ENCODE measurements at regions not wholly inside any gene's neighbourhood (a gene's known extent, or its start where the extent isn't known, plus 50 kb on each side); places are given as distances from the start of the nearest gene placed in this dataset.

- no peak for TF ChIP-seq CTCF (IDR thresholded peaks at IDR 0.05)
- H3K27me3 Mint-ChIP-seq (ENCODE audit: low read depth) = no peaks in the 10 kb centered on the region
- no peak overlapping the region for H3K4me3 Mint-ChIP-seq (ENCODE audit: unreplicated experiment)
Observed at GRCh38 chr2:34308140-34308539, 709.0 kb upstream of the FAM98A start.

DNA sequence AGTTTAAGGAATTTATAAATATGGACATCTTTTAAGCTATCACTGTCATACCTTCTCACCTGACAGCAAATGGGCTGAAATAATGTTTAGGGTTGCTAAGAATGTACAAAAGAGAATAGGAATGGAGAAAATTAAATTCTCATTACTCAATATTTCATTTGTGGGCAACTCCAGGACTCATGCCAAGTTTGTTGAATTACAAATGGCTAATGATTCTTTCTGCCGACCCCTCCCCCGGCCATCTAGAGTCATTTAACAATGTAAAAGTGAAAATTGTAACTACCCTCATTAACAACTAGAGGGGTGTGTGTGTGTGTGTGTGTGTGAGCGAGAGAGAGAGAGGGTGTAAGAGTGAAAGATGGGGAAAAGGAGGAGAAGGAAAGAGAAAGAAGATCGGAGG, 708.5 kb upstream of the FAM98A start:
- DNase-seq (ENCODE audit: low spot score) = no peak
- no peaks in the 10 kb centered on the region for H3K36me3 Mint-ChIP-seq (ENCODE audit: low read depth)
- no peak overlapping the region for H3K27ac Mint-ChIP-seq (ENCODE audit: unreplicated experiment)
- H3K27me3 Mint-ChIP-seq (ENCODE audit: low read depth) = no peaks in the 10 kb centered on the region
- H3K9me3 Mint-ChIP-seq (ENCODE audit: low read depth) = no peaks in the 10 kb centered on the region
- TF ChIP-seq CTCF (IDR thresholded peaks at IDR 0.05) = no peak
- H3K4me1 Mint-ChIP-seq (ENCODE audit: low read depth) = peaks cover 3% of the 10 kb centered on the region
- H3K4me3 Mint-ChIP-seq (ENCODE audit: unreplicated experiment) = no peak overlapping the region

More at GRCh38 chr2:34308140-34308539, 709.0 kb upstream of the FAM98A start:
- no peaks in the 10 kb centered on the region for H3K9me3 Mint-ChIP-seq (ENCODE audit: low read depth)
- H3K4me1 Mint-ChIP-seq (ENCODE audit: low read depth) = peaks cover 3% of the 10 kb centered on the region
- H3K27ac Mint-ChIP-seq (ENCODE audit: unreplicated experiment) = no peak overlapping the region
- no peaks in the 10 kb centered on the region for H3K36me3 Mint-ChIP-seq (ENCODE audit: low read depth)
- DNase-seq (ENCODE audit: low spot score) = no peak

DNA sequence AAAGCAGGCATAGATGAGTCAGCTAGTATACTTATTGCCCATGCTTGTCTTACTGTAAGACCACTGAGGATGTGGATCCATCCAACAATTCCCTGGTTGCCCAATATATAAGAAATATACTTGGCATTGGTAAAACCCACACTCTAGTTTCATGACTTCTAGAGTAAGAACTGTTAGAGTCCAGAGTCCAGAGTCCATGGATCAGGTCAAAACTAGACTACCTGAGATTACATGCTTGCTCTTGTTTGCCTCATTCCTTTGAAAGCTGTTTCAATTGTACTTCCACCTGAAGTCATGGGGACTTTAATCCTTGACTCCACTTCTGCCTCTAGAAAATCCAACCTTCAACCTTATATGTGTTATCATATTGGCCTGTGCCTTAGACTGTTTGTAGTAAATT, 707.6 kb upstream of the FAM98A start:
- no peak for DNase-seq (ENCODE audit: low spot score)
- TF ChIP-seq CTCF (IDR thresholded peaks at IDR 0.05) = no peak
- H3K27me3 Mint-ChIP-seq (ENCODE audit: low read depth) = no peaks in the 10 kb centered on the region
- H3K27ac Mint-ChIP-seq (ENCODE audit: unreplicated experiment) = no peak overlapping the region
- H3K4me1 Mint-ChIP-seq (ENCODE audit: low read depth) = peaks cover 3% of the 10 kb centered on the region
- H3K9me3 Mint-ChIP-seq (ENCODE audit: low read depth) = no peaks in the 10 kb centered on the region
- H3K4me3 Mint-ChIP-seq (ENCODE audit: unreplicated experiment) = no peak overlapping the region
- H3K36me3 Mint-ChIP-seq (ENCODE audit: low read depth) = no peaks in the 10 kb centered on the region

- Mint-ChIP-seq H3K36me3 (ENCODE audit: low read depth) (no peaks in the 10 kb centered on the region), H3K27ac (ENCODE audit: unreplicated experiment) (no peak overlapping the region), H3K4me3 (ENCODE audit: unreplicated experiment) (no peak overlapping the region), H3K27me3 (ENCODE audit: low read depth) (no peaks in the 10 kb centered on the region), H3K9me3 (ENCODE audit: low read depth) (no peaks in the 10 kb centered on the region), H3K4me1 (ENCODE audit: low read depth) (no peaks in the 10 kb centered on the region)
- no peak for DNase-seq (ENCODE audit: low spot score)
- no peak for TF ChIP-seq CTCF (IDR thresholded peaks at IDR 0.05)
Observed at GRCh38 chr2:34305587-34305986, 706.5 kb upstream of the FAM98A start.

DNA sequence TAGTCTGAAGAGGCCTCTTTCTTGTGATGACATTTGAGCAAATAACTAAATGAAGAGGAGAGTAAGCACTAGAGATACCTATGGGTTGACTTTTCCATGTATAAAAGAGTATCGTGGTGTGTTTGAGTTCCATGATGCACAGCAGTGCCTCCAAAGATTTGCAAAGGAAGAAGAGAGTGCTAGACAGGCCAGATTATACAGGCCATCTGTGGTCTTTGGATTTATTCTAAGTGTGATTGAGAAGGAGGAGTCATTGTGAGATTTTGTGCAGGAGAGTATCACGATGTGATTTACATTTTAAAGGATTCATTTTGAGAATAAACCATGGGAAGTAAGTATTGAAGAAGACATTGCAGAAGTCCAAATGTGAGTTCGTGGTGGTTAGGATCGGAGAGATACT, 695.9 kb upstream of the FAM98A start:
- Mint-ChIP-seq H3K9me3 (ENCODE audit: low read depth) (peaks cover 2% of the 10 kb centered on the region), H3K27ac (ENCODE audit: unreplicated experiment) (no peak overlapping the region), H3K27me3 (ENCODE audit: low read depth) (peaks cover 5% of the 10 kb centered on the region), H3K4me3 (ENCODE audit: unreplicated experiment) (no peak overlapping the region), H3K36me3 (ENCODE audit: low read depth) (no peaks in the 10 kb centered on the region), H3K4me1 (ENCODE audit: low read depth) (no peaks in the 10 kb centered on the region)
- DNase-seq (ENCODE audit: low spot score) = no peak
- no peak for TF ChIP-seq CTCF (IDR thresholded peaks at IDR 0.05)
